H9 (cell line): ENCODE measurements at regions not wholly inside any gene's neighbourhood (a gene's known extent, or its start where the extent isn't known, plus 50 kb on each side); places are given as distances from the start of the nearest gene placed in this dataset.

ENCODE experiments used
- DNase-seq: peaks from one replicate; pipeline ENCODE4 v3.0.0-alpha.2; 2017
- H2AFZ ChIP-seq: one replicate; pipeline ENCODE4 v1.6.1; 2013; ENCODE audit warnings: mild to moderate bottlenecking, low read length, control low read depth, moderate library complexity
- H2AK5ac ChIP-seq: 2 replicates; pipeline ENCODE4 v1.6.1; 2013; ENCODE audit warnings: low read length, control low read depth, mixed read lengths; ENCODE audit not compliant: insufficient read length
- H2BK120ac ChIP-seq: one replicate; pipeline ENCODE4 v1.6.1; 2013; ENCODE audit warnings: low read depth, mild to moderate bottlenecking, low read length, control low read depth, inconsistent platforms; ENCODE audit not compliant: poor library complexity, severe bottlenecking
- H2BK12ac ChIP-seq: 2 replicates; pipeline ENCODE4 v1.6.1; 2013; ENCODE audit warnings: low read length, control low read depth, mixed read lengths, low read depth; ENCODE audit not compliant: insufficient read length
- H2BK15ac ChIP-seq: 2 replicates; pipeline ENCODE4 v1.6.1; 2013; ENCODE audit warnings: low read depth, low read length, control low read depth
- H2BK20ac ChIP-seq: one replicate; pipeline ENCODE4 v1.6.1; 2013; ENCODE audit warnings: low read depth, mild to moderate bottlenecking, low read length, control low read depth, inconsistent platforms; ENCODE audit not compliant: poor library complexity, severe bottlenecking
- H2BK5ac ChIP-seq: 2 replicates; pipeline ENCODE4 v1.6.1; 2013; ENCODE audit warnings: low read length, control low read depth, mixed read lengths; ENCODE audit not compliant: insufficient read length
- H3K14ac ChIP-seq: 2 replicates; pipeline ENCODE4 v1.6.1; 2013; ENCODE audit warnings: low read length, control low read depth; ENCODE audit not compliant: insufficient read depth
- H3K18ac ChIP-seq: 2 replicates; pipeline ENCODE4 v1.6.1; 2013; ENCODE audit warnings: low read depth, mild to moderate bottlenecking, mixed read lengths, low read length, control low read depth; ENCODE audit not compliant: insufficient read length
- H3K23ac ChIP-seq: 2 replicates; pipeline ENCODE4 v1.6.1; 2013; ENCODE audit warnings: low read length, control low read depth, mixed read lengths, low read depth; ENCODE audit not compliant: insufficient read length
- H3K23me2 ChIP-seq: 2 replicates; pipeline ENCODE4 v1.6.1; 2013; ENCODE audit warnings: low read depth, mild to moderate bottlenecking, mixed read lengths, low read length, control low read depth; ENCODE audit not compliant: insufficient read length, poor library complexity, severe bottlenecking
- H3K27ac ChIP-seq: 2 replicates; pipeline ENCODE4 v1.5.1; 2013; ENCODE audit warnings: low read length, control low read depth, mixed read lengths, low read depth; ENCODE audit not compliant: insufficient read length
- H3K27me3 ChIP-seq: 2 replicates; pipeline ENCODE4 v1.6.1; 2013; ENCODE audit warnings: low read length, control low read depth, inconsistent platforms; ENCODE audit not compliant: insufficient read depth
- H3K4ac ChIP-seq: 2 replicates; pipeline ENCODE4 v1.6.1; 2013; ENCODE audit warnings: low read depth, mild to moderate bottlenecking, control low read depth, inconsistent platforms, low read length, moderate library complexity
- H3K4me1 ChIP-seq: 2 replicates; pipeline ENCODE4 v1.6.1; 2013; ENCODE audit warnings: low read length, control low read depth, inconsistent platforms; ENCODE audit not compliant: insufficient read depth
- H3K4me2 ChIP-seq: 2 replicates; pipeline ENCODE4 v1.6.1; 2013; ENCODE audit warnings: low read length, control low read depth, mixed read lengths; ENCODE audit not compliant: insufficient read length, insufficient read depth
- H3K56ac ChIP-seq: 2 replicates; pipeline ENCODE4 v1.6.1; 2013; ENCODE audit warnings: low read depth, mild to moderate bottlenecking, mixed read lengths, low read length, control low read depth; ENCODE audit not compliant: insufficient read length
- H3K79me1 ChIP-seq: 2 replicates; pipeline ENCODE4 v1.6.1; 2013; ENCODE audit warnings: low read depth, mild to moderate bottlenecking, moderate library complexity, low read length, control low read depth, inconsistent platforms; ENCODE audit not compliant: insufficient read depth, poor library complexity, severe bottlenecking
- H3K79me2 ChIP-seq: 2 replicates; pipeline ENCODE4 v1.6.1; 2013; ENCODE audit warnings: low read length, control low read depth, inconsistent platforms; ENCODE audit not compliant: insufficient read depth
- H3K9ac ChIP-seq: 2 replicates; pipeline ENCODE4 v1.6.1; 2013; ENCODE audit warnings: low read length, control low read depth, mixed read lengths; ENCODE audit not compliant: insufficient read length; ENCODE audit errors: extremely low read depth
- H3K9me3 ChIP-seq: one replicate; pipeline ENCODE4 v1.6.1; 2013; ENCODE audit warnings: low read depth, low read length, inconsistent platforms; ENCODE audit not compliant: control insufficient read depth
- H3T11ph ChIP-seq: one replicate; pipeline ENCODE4 v1.6.1; 2013; ENCODE audit warnings: mild to moderate bottlenecking, low read length, control low read depth, inconsistent platforms
- H4K20me1 ChIP-seq: one replicate; pipeline ENCODE4 v1.6.1; 2013; ENCODE audit not compliant: control insufficient read depth, insufficient read length, insufficient read depth
- H4K5ac ChIP-seq: 2 replicates; pipeline ENCODE4 v1.6.1; 2013; ENCODE audit warnings: low read depth, mild to moderate bottlenecking, mixed read lengths, low read length, control low read depth; ENCODE audit not compliant: insufficient read length
- H4K8ac ChIP-seq: replicated peaks from 2 replicates; pipeline ENCODE4 v1.6.1; 2013; ENCODE audit warnings: low read length, control low read depth, mixed read lengths, low read depth; ENCODE audit not compliant: insufficient read length
- H4K91ac ChIP-seq: 2 replicates; pipeline ENCODE4 v1.6.1; 2013; ENCODE audit warnings: low read depth, mild to moderate bottlenecking, moderate library complexity, mixed read lengths, low read length, control low read depth; ENCODE audit not compliant: insufficient read length
- H3K27ac Mint-ChIP-seq, 3 experiments: 2 replicates in 2 of 3; 3 replicates in 1 of 3; pipeline ENCODE4 v1.8.0; 2020 to 2021; ENCODE audit warnings: mixed read lengths in 3 of 3, mild to moderate bottlenecking in 1 of 3, moderate library complexity in 1 of 3
- H3K27me3 Mint-ChIP-seq: 2 replicates; pipeline ENCODE4 v1.8.0; 2021; ENCODE audit warnings: low read depth, mild to moderate bottlenecking, moderate library complexity, mixed read lengths
- H3K36me3 Mint-ChIP-seq, 3 experiments: 2 replicates in 2 of 3; 3 replicates in 1 of 3; pipeline ENCODE4 v1.8.0; 2020 to 2021; ENCODE audit warnings: low read depth in 3 of 3, mixed read lengths in 3 of 3; ENCODE audit not compliant: insufficient read depth in 1 of 3
- H3K4me1 Mint-ChIP-seq, 2 experiments: 2 replicates each; pipeline ENCODE4 v1.8.0; 2020; ENCODE audit warnings: mixed read lengths in 2 of 2
- H3K4me3 Mint-ChIP-seq, 2 experiments: 2 replicates in 1 of 2; 3 replicates in 1 of 2; pipeline ENCODE4 v1.8.0; 2020 to 2021; ENCODE audit warnings: mild to moderate bottlenecking in 2 of 2, mixed read lengths in 2 of 2, moderate library complexity in 1 of 2
- H3K9me3 Mint-ChIP-seq, 2 experiments: 2 replicates in 1 of 2; 3 replicates in 1 of 2; pipeline ENCODE4 v1.8.0; 2020; ENCODE audit warnings: mild to moderate bottlenecking in 2 of 2, mixed read lengths in 2 of 2, moderate library complexity in 1 of 2
- WGBS: extraction: QIAGEN DNeasy Blood & Tissue Kit; methylation state at CpG from one replicate; pipeline ENCODE4 v1.1.7; 2013; ENCODE audit warnings: missing lambda C conversion rate, low lambda C conversion rate, mixed read lengths; ENCODE audit not compliant: insufficient read length; ENCODE audit errors: extremely low coverage; 5-methylcytosine and 5-hydroxymethylcytosine counted together
- TF ChIP-seq, protein P1 (sequence below): fragments of 200-600 bp; sonication (generic); conservative IDR thresholded peaks from 3 replicates; pipeline ENCODE4 v1.8.0; 2021; ENCODE audit warnings: antibody characterized with exemption, mild to moderate bottlenecking

DNA sequence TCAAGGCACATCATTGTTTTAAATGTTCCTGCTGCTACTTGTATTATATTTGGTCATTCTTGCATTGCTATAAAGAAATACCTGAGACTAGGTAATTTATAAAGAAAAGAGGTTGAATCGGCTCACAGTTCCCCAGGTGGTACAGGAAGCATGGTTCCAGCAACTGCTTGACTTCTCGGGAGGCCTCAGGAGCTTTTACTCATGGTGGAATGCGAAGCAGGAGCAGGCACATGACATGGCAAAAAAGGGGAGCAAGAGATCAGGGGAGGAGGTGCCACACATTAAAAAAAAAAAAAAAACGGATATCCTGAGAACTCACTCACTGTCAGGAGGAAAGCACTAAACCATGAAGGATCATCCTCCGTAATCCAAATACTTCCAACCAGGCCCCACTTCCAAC, 286.9 kb upstream of the PLSCR5 start:
- H2BK15ac ChIP-seq = no peak overlapping the region
- H3K56ac ChIP-seq = no peak overlapping the region
- Mint-ChIP-seq H3K9me3 (no peaks in the 10 kb centered on the region), H3K4me1 (peaks cover 3 to 5% of the 10 kb centered on the region in 2 experiments), H3K4me3 (no peak overlapping the region), H3K27me3 (no peaks in the 10 kb centered on the region), H3K27ac (peak overlapping the region in 1 of 3 experiments; percentile 93; a peak in 3 of 7 replicates), H3K36me3 (no peaks in the 10 kb centered on the region)
- H2AFZ ChIP-seq = no peak overlapping the region
- H3K9ac ChIP-seq = no peak overlapping the region
- no peak overlapping the region for H3K18ac ChIP-seq
- no peaks in the 10 kb centered on the region for H3K4me1 ChIP-seq
- no peaks in the 10 kb centered on the region for H3K27me3 ChIP-seq
- H4K5ac ChIP-seq = no peak overlapping the region
- H2BK120ac ChIP-seq = no peak overlapping the region
- H4K20me1 ChIP-seq = no peaks in the 10 kb centered on the region
- no peak overlapping the region for H2BK20ac ChIP-seq
- H3K79me2 ChIP-seq = no peaks in the 10 kb centered on the region
- no peak overlapping the region for H3K14ac ChIP-seq
- H3K4me2 ChIP-seq = no peak overlapping the region
- H2BK12ac ChIP-seq = no peak overlapping the region
- H3K23ac ChIP-seq = no peak overlapping the region
- TF ChIP-seq, protein P1, sequence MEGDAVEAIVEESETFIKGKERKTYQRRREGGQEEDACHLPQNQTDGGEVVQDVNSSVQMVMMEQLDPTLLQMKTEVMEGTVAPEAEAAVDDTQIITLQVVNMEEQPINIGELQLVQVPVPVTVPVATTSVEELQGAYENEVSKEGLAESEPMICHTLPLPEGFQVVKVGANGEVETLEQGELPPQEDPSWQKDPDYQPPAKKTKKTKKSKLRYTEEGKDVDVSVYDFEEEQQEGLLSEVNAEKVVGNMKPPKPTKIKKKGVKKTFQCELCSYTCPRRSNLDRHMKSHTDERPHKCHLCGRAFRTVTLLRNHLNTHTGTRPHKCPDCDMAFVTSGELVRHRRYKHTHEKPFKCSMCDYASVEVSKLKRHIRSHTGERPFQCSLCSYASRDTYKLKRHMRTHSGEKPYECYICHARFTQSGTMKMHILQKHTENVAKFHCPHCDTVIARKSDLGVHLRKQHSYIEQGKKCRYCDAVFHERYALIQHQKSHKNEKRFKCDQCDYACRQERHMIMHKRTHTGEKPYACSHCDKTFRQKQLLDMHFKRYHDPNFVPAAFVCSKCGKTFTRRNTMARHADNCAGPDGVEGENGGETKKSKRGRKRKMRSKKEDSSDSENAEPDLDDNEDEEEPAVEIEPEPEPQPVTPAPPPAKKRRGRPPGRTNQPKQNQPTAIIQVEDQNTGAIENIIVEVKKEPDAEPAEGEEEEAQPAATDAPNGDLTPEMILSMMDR = no peak
- no peak overlapping the region for H3K4ac ChIP-seq
- H3K79me1 ChIP-seq = no peaks in the 10 kb centered on the region
- DNase-seq = peak; percentile 31
- no peak overlapping the region for H2AK5ac ChIP-seq
- no peak overlapping the region for H3T11ph ChIP-seq
- H3K23me2 ChIP-seq = no peaks in the 10 kb centered on the region
- H3K27ac ChIP-seq = no peak overlapping the region
- H2BK5ac ChIP-seq = no peak overlapping the region
- no peak overlapping the region for H4K8ac ChIP-seq
- no CpG with 5 or more reads among the region's 5 CpGs for WGBS
- no peaks in the 10 kb centered on the region for H3K9me3 ChIP-seq
- H4K91ac ChIP-seq = no peak overlapping the region
